ENCODE measurements at regions not wholly inside any gene's neighbourhood (a gene's known extent, or its start where the extent isn't known, plus 50 kb on each side); places are given as distances from the start of the nearest gene placed in this dataset.
"Not testable (repeated sequence)": the region's sequence is repeated elsewhere in the genome, so short reads cannot be mapped to it uniquely, and the experiment has no call there.

- intact Hi-C loops (cut with micrococcal nuclease), result no loop called here
- DNase-seq (no peak), ATAC-seq (no peak)
Measured at GRCh38 chr5:145521523-145521922, 313.6 kb downstream of the PRELID2 start.

GRCh38 chr5:145521066-145521465 lies 314.1 kb downstream of the PRELID2 start:
- DNase-seq (no peak), ATAC-seq (no peak)
- intact Hi-C loops (cut with micrococcal nuclease), result no loop called here

GRCh38 chr5:145520335-145520734 lies 314.8 kb downstream of the PRELID2 start:
- ATAC-seq, result no peak
- intact Hi-C loops (cut with micrococcal nuclease), result no loop called here

GRCh38 chr5:145517588-145517987 lies 317.6 kb downstream of the PRELID2 start:
- intact Hi-C loops (cut with micrococcal nuclease); ATAC-seq; DNase-seq: not testable (repeated sequence)

More at GRCh38 chr5:145520335-145520734, 314.8 kb downstream of the PRELID2 start:
- no peak for DNase-seq

- ATAC-seq, result no peak
- no peak for DNase-seq
- intact Hi-C loops (cut with micrococcal nuclease), result no loop called here
Measured at GRCh38 chr5:145511351-145511750, 323.8 kb downstream of the PRELID2 start.

GRCh38 chr5:145510769-145511168 lies 324.4 kb downstream of the PRELID2 start:
- no peak for DNase-seq
- ATAC-seq, result no peak
- intact Hi-C loops (cut with micrococcal nuclease), result no loop called here

GRCh38 chr5:145510324-145510723 lies 324.8 kb downstream of the PRELID2 start:
- DNase-seq (no peak), ATAC-seq (peak; percentile 72)
- intact Hi-C loops (cut with micrococcal nuclease), result no loop called here

- DNase-seq (no peak), ATAC-seq (peak; percentile 65)
- intact Hi-C loops (cut with micrococcal nuclease), result no loop called here
Measured at GRCh38 chr5:145509336-145510136, 325.6 kb downstream of the PRELID2 start.

GRCh38 chr5:145506185-145506850 lies 328.8 kb downstream of the PRELID2 start:
- intact Hi-C loops (cut with micrococcal nuclease), result no loop called here

GRCh38 chr5:145502906-145503305 lies 332.2 kb downstream of the PRELID2 start:
- intact Hi-C loops (cut with micrococcal nuclease), result no loop called here
- ATAC-seq, result no peak
- no peak for DNase-seq

More at GRCh38 chr5:145506185-145506850, 328.8 kb downstream of the PRELID2 start:
- ATAC-seq (no peak), DNase-seq (no peak)

- no peak for ATAC-seq
- intact Hi-C loops (cut with micrococcal nuclease), result no loop called here
- DNase-seq, result no peak
Measured at GRCh38 chr5:145500710-145501109, 334.4 kb downstream of the PRELID2 start.

GRCh38 chr5:145499483-145499882 lies 335.7 kb downstream of the PRELID2 start:
- DNase-seq (no peak), ATAC-seq (no peak)
- intact Hi-C loops (cut with micrococcal nuclease), result no loop called here

GRCh38 chr5:145497052-145497451 lies 338.1 kb downstream of the PRELID2 start:
- intact Hi-C loops (cut with micrococcal nuclease), result no loop called here
- ATAC-seq (no peak), DNase-seq (no peak)

- ATAC-seq, result no peak
- intact Hi-C loops (cut with micrococcal nuclease), result no loop called here
Measured at GRCh38 chr5:145495741-145496140, 339.4 kb downstream of the PRELID2 start.

GRCh38 chr5:145495196-145495595 lies 339.9 kb downstream of the PRELID2 start:
- ATAC-seq, result no peak
- intact Hi-C loops (cut with micrococcal nuclease), result no loop called here
- no peak for DNase-seq

More at GRCh38 chr5:145495741-145496140, 339.4 kb downstream of the PRELID2 start:
- DNase-seq, result no peak

GRCh38 chr5:145493435-145493834 lies 341.7 kb downstream of the PRELID2 start:
- ATAC-seq (no peak), DNase-seq (no peak)
- intact Hi-C loops (cut with micrococcal nuclease), result no loop called here

- DNase-seq (no peak), ATAC-seq (no peak)
- intact Hi-C loops (cut with micrococcal nuclease), result no loop called here
Measured at GRCh38 chr5:145489516-145489915, 345.6 kb downstream of the PRELID2 start.

- ATAC-seq, result no peak
- intact Hi-C loops (cut with micrococcal nuclease), result no loop called here
- DNase-seq, result no peak
Measured at GRCh38 chr5:145484158-145484557, 351.0 kb downstream of the PRELID2 start.

- intact Hi-C loops (cut with micrococcal nuclease), result no loop called here
- DNase-seq (no peak), ATAC-seq (no peak)
Measured at GRCh38 chr5:145483212-145483611, 351.9 kb downstream of the PRELID2 start.

- no peak for ATAC-seq
- DNase-seq, result no peak
- intact Hi-C loops (cut with micrococcal nuclease), result no loop called here
Measured at GRCh38 chr5:145479857-145480256, 355.3 kb downstream of the PRELID2 start.

GRCh38 chr5:145479271-145479670 lies 355.9 kb downstream of the PRELID2 start:
- ATAC-seq, result no peak
- intact Hi-C loops (cut with micrococcal nuclease), result no loop called here

More at GRCh38 chr5:145479271-145479670, 355.9 kb downstream of the PRELID2 start:
- DNase-seq, result no peak
